ENCODE measurements at regions not wholly inside any gene's neighbourhood (a gene's known extent, or its start where the extent isn't known, plus 50 kb on each side); places are given as distances from the start of the nearest gene placed in this dataset.

- H3K9me3 ChIP-seq (replicated peaks; ENCODE audit: insufficient read depth, low read length), result no peaks in the 10 kb centered on the region; the same call in 1 of the 2 replicates
- H3K36me3 ChIP-seq (replicated peaks; ENCODE audit: insufficient read depth, low read length), result no peaks in the 10 kb centered on the region
- no peaks in the 10 kb centered on the region for H4K20me1 ChIP-seq (ENCODE audit: insufficient read depth, low read length)
- H3K4me1 ChIP-seq (ENCODE audit: low read length), result no peaks in the 10 kb centered on the region
- no peak for DNase-seq
- no peaks in the 10 kb centered on the region for H3K27me3 ChIP-seq (replicated peaks; ENCODE audit: insufficient read depth, low read length)
- H2AFZ ChIP-seq (ENCODE audit: low read length), result no peak overlapping the region
- H3K4me2 ChIP-seq (ENCODE audit: low read depth, low read length), result no peak overlapping the region
- H3F3A ChIP-seq (ENCODE audit: insufficient read depth, low read length), result no peaks in the 10 kb centered on the region
- TF ChIP-seq EZH2phosphoT487 (IDR thresholded peaks at IDR 0.05; ENCODE audit: low read length) (no peak), EZH2 (optimal IDR thresholded peaks at IDR 0.05; ENCODE audit: low read depth, low read length) (no peak), CTCF (IDR thresholded peaks at IDR 0.05; ENCODE audit: low read length) (no peak)
- H3K27ac ChIP-seq (ENCODE audit: low read length), result no peak overlapping the region
- no peaks in the 10 kb centered on the region for H3K9me2 ChIP-seq (replicated peaks; ENCODE audit: insufficient read depth, low read length)
- H3K4me3 ChIP-seq (ENCODE audit: low read length), result no peak overlapping the region
- no peaks in the 10 kb centered on the region for H3K79me2 ChIP-seq (ENCODE audit: low read length)
- no peak overlapping the region for H3K9ac ChIP-seq (ENCODE audit: low read length)
These were observed 265.2 kb upstream of the ADGRL4 start for GRCh38 chr1:79271759-79272158.

- H3K9me3 ChIP-seq (replicated peaks; ENCODE audit: insufficient read depth, low read length), result no peaks in the 10 kb centered on the region; the same call in 1 of the 2 replicates
- H2AFZ ChIP-seq (ENCODE audit: low read length), result no peak overlapping the region
- no peaks in the 10 kb centered on the region for H3F3A ChIP-seq (ENCODE audit: insufficient read depth, low read length)
- H3K27ac ChIP-seq (ENCODE audit: low read length), result no peak overlapping the region
- H3K36me3 ChIP-seq (replicated peaks; ENCODE audit: insufficient read depth, low read length), result no peaks in the 10 kb centered on the region
- H3K4me3 ChIP-seq (ENCODE audit: low read length), result no peak overlapping the region
- no peaks in the 10 kb centered on the region for H3K79me2 ChIP-seq (ENCODE audit: low read length)
- no peak overlapping the region for H3K9ac ChIP-seq (ENCODE audit: low read length)
- no peak for DNase-seq
- no peak for TF ChIP-seq EZH2 (optimal IDR thresholded peaks at IDR 0.05; ENCODE audit: low read depth, low read length)
- TF ChIP-seq CTCF (IDR thresholded peaks at IDR 0.05; ENCODE audit: low read length), result no peak
- no peak for TF ChIP-seq EZH2phosphoT487 (IDR thresholded peaks at IDR 0.05; ENCODE audit: low read length)
- no peaks in the 10 kb centered on the region for H4K20me1 ChIP-seq (ENCODE audit: insufficient read depth, low read length)
- H3K9me2 ChIP-seq (replicated peaks; ENCODE audit: insufficient read depth, low read length), result no peaks in the 10 kb centered on the region
- H3K4me2 ChIP-seq (ENCODE audit: low read depth, low read length), result no peak overlapping the region
- H3K4me1 ChIP-seq (ENCODE audit: low read length), result no peaks in the 10 kb centered on the region
- no peaks in the 10 kb centered on the region for H3K27me3 ChIP-seq (replicated peaks; ENCODE audit: insufficient read depth, low read length)
These were observed 258.7 kb upstream of the ADGRL4 start for GRCh38 chr1:79264975-79265818.

GRCh38 chr1:79264285-79264684, 257.8 kb upstream of the ADGRL4 start:
- no peak overlapping the region for H3K27ac ChIP-seq (ENCODE audit: low read length)
- no peaks in the 10 kb centered on the region; the same call in 1 of the 2 replicates for H3K9me3 ChIP-seq (replicated peaks; ENCODE audit: insufficient read depth, low read length)
- no peak for DNase-seq

More at GRCh38 chr1:79264285-79264684, 257.8 kb upstream of the ADGRL4 start:
- Histone ChIP-seq H2AFZ (ENCODE audit: low read length) (no peak overlapping the region), H3K27me3 (replicated peaks; ENCODE audit: insufficient read depth, low read length) (no peaks in the 10 kb centered on the region), H3K36me3 (replicated peaks; ENCODE audit: insufficient read depth, low read length) (no peaks in the 10 kb centered on the region), H3K4me2 (ENCODE audit: low read depth, low read length) (no peak overlapping the region), H3K9ac (ENCODE audit: low read length) (no peak overlapping the region), H3K4me3 (ENCODE audit: low read length) (no peak overlapping the region), H3K9me2 (replicated peaks; ENCODE audit: insufficient read depth, low read length) (no peaks in the 10 kb centered on the region), H3K79me2 (ENCODE audit: low read length) (no peaks in the 10 kb centered on the region), H3F3A (ENCODE audit: insufficient read depth, low read length) (no peaks in the 10 kb centered on the region), H4K20me1 (ENCODE audit: insufficient read depth, low read length) (no peaks in the 10 kb centered on the region), H3K4me1 (ENCODE audit: low read length) (no peaks in the 10 kb centered on the region)
- TF ChIP-seq EZH2phosphoT487 (IDR thresholded peaks at IDR 0.05; ENCODE audit: low read length) (no peak), CTCF (IDR thresholded peaks at IDR 0.05; ENCODE audit: low read length) (no peak), EZH2 (optimal IDR thresholded peaks at IDR 0.05; ENCODE audit: low read depth, low read length) (no peak)

Data from MM.1S (cell line).